Epithelial cell of proximal tubule (primary cell): ENCODE measurements at regions not wholly inside any gene's neighbourhood (a gene's known extent, or its start where the extent isn't known, plus 50 kb on each side); places are given as distances from the start of the nearest gene placed in this dataset.

Source experiments
- DNase-seq: peaks from one replicate; pipeline ENCODE4 v3.0.0-alpha.2; 2011; ENCODE audit warnings: low read depth
- H3K4me3 ChIP-seq: 2 replicates; pipeline ENCODE4 v1.5.1; 2011; ENCODE audit warnings: low read depth, mild to moderate bottlenecking, low read length
- CTCF ChIP-seq: conservative IDR thresholded peaks from 2 replicates; pipeline ENCODE4 v1.5.1; 2012; ENCODE audit warnings: low read depth, mild to moderate bottlenecking, low read length

- H3K4me3 ChIP-seq, result peak overlapping the region; percentile 45
- no peak for TF ChIP-seq CTCF
- DNase-seq, result no peak
Measured at GRCh38 chr17:77323413-77324171, 182.8 kb downstream of the SEC14L1 start.

- no peak for TF ChIP-seq CTCF
- H3K4me3 ChIP-seq, result peak overlapping the region; percentile 45
- no peak for DNase-seq
Measured at GRCh38 chr17:77324227-77324626, 183.5 kb downstream of the SEC14L1 start.

GRCh38 chr17:77325577-77326075, 184.9 kb downstream of the SEC14L1 start:
- no peak for DNase-seq
- H3K4me3 ChIP-seq, result no peak overlapping the region

GRCh38 chr17:77326076-77326591, 185.4 kb downstream of the SEC14L1 start:
- no peak overlapping the region for H3K4me3 ChIP-seq
- TF ChIP-seq CTCF, result no peak
- no peak for DNase-seq

More at GRCh38 chr17:77325577-77326075, 184.9 kb downstream of the SEC14L1 start:
- TF ChIP-seq CTCF, result no peak

GRCh38 chr17:77326636-77327035, 185.9 kb downstream of the SEC14L1 start:
- TF ChIP-seq CTCF, result no peak
- DNase-seq, result no peak
- no peak overlapping the region for H3K4me3 ChIP-seq

GRCh38 chr17:77327181-77327565, 186.4 kb downstream of the SEC14L1 start:
- no peak overlapping the region for H3K4me3 ChIP-seq
- TF ChIP-seq CTCF, result no peak
- no peak for DNase-seq
